ENCODE measurements at regions not wholly inside any gene's neighbourhood (a gene's known extent, or its start where the extent isn't known, plus 50 kb on each side); places are given as distances from the start of the nearest gene placed in this dataset.

DNA sequence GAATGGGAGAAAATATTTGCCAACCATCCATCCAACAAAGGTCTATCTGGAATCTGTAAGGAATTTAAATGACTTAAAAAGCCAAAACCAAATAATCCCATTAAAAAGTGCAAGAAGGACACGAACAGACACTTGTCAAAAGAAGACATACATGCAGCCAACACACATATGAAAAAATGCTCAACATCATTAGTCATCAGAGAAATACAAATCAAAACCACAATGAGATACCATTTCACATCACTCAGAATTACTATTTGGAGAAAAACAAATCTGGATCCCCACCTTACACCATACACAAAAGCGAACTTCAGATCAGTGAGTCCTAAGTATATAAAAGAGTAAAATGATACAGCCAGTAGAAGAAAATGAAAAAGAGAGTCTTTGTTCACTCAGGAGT lies 58.6 kb upstream of the MNS1 start:
- H3K9me3 Mint-ChIP-seq = no peaks in the 10 kb centered on the region
- H3K36me3 Mint-ChIP-seq (ENCODE audit: low read depth) = no peaks in the 10 kb centered on the region

DNA sequence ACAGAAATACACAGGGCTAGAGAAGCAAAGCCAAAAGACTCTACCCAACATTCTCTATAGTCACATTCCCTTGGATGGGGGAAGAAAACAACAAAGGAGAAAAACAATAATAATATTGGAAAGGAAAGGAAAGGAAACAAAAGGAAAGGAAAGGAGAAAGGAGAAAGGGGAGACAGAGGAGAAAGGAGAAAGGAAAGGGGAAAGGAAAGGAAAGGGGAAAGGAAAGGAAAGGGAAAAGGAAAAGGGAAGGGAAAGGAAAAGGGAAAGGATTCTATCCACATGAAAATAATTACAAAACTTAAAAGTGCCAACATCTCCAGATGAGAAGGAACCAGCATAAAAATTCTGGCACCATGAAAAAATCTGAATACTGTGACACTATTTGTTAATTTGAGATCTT lies 54.1 kb upstream of the MNS1 start:
- no peak overlapping the region for H3K27ac Mint-ChIP-seq

More for the DNA sequence above, 58.6 kb upstream of the MNS1 start:
- Mint-ChIP-seq H3K27me3 (peaks cover 28% of the 10 kb centered on the region), H3K4me3 (no peak overlapping the region), H3K27ac (no peak overlapping the region), H3K4me1 (no peaks in the 10 kb centered on the region)
- ATAC-seq (replicated peaks) = no peak

More for the DNA sequence above, 54.1 kb upstream of the MNS1 start:
- ATAC-seq (replicated peaks) = no peak
- Mint-ChIP-seq H3K4me1 (no peaks in the 10 kb centered on the region), H3K27me3 (peaks cover 33% of the 10 kb centered on the region), H3K9me3 (peaks cover 3% of the 10 kb centered on the region), H3K4me3 (no peak overlapping the region), H3K36me3 (ENCODE audit: low read depth) (no peaks in the 10 kb centered on the region)

Measured in activated T-helper 17 cell treated with anti-CD3 and anti-CD28 coated beads, Interleukin-2, amount 50 U/mL, for 72 hours (primary cell).